ENCODE measurements at regions not wholly inside any gene's neighbourhood (a gene's known extent, or its start where the extent isn't known, plus 50 kb on each side); places are given as distances from the start of the nearest gene placed in this dataset.

DNA sequence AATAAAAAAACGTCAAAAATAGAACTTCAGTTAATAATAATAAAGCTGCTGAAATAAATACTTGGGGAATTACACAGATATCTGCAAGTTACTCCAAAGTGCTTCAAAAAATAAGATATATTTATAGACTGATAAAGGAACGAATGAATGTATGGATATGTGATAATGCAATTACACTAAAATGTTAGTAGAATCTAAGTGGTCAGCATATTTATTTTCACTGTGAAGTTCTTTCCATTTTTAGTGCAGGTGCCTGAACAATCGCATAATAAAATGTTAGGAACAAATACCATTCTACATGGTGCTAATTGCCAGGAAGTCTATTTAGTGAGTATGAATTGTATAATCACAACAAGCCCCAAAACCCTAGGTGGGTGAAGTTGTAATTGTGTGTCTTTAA lies 169.6 kb upstream of the RGPD4 start:
- no peak for DNase-seq
- H3K79me2 ChIP-seq (ENCODE audit: low read depth): no peaks in the 10 kb centered on the region
- POLR2A ChIA-PET (ENCODE audit: unreplicated experiment): no interaction called here

DNA sequence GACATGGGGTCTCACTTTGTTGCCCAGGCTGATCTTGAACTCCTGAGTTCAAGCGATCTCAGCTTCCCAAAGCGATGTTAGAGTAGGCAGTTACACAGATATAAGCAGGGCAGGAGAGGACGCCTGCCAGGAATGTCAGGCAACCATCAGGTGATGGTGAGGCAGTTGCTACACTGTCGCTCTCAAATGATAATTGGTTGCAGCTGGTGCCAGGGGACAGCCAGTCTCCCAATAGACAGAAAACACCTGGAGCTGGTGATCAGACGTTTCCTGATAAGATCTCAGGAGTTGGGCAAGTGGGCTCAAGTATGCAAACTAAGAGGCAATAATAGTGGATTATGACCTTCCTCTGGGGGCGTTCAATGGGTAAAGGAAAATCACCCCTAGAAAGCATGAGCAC lies 163.1 kb upstream of the RGPD4 start:
- DNase-seq: no peak
- BruUV-seq (replicated peaks): no TSS peak
- no peak overlapping the region for H3K4me3 ChIP-seq
- POLR2A ChIA-PET (ENCODE audit: unreplicated experiment): no interaction called here
- no peaks in the 10 kb centered on the region for H3K9me2 ChIP-seq (ENCODE audit: insufficient read depth)
- H3K36me3 ChIP-seq (ENCODE audit: low read depth): no peaks in the 10 kb centered on the region
- no peaks in the 10 kb centered on the region for H3K4me1 ChIP-seq (replicated peaks; ENCODE audit: insufficient read depth)
- TF ChIP-seq CTCF (conservative IDR thresholded peaks at IDR 0.05) (no peak), EZH2 (IDR thresholded peaks at IDR 0.05; ENCODE audit: low read depth) (no peak)
- no peak overlapping the region for H3K4me2 ChIP-seq
- no peaks in the 10 kb centered on the region for H3F3A ChIP-seq (ENCODE audit: insufficient read depth, low read depth)
- CTCF ChIA-PET: no interaction called here
- no peaks in the 10 kb centered on the region for H3K9me3 ChIP-seq (ENCODE audit: insufficient read depth, low read depth)
- no peaks in the 10 kb centered on the region for H3K79me2 ChIP-seq (ENCODE audit: low read depth)
- H3K27ac ChIP-seq: no peak overlapping the region
- H4K20me1 ChIP-seq (ENCODE audit: insufficient read depth): no peaks in the 10 kb centered on the region
- no peak overlapping the region for H2AFZ ChIP-seq
- intact Hi-C loops (cut with micrococcal nuclease; ENCODE audit: unreplicated experiment): no loop called here
- H3K27me3 ChIP-seq (ENCODE audit: insufficient read depth, low read depth): no peaks in the 10 kb centered on the region; the same call in 1 of the 2 replicates

More for the DNA sequence above, 169.6 kb upstream of the RGPD4 start:
- H3F3A ChIP-seq (ENCODE audit: insufficient read depth, low read depth): no peaks in the 10 kb centered on the region
- BruUV-seq (replicated peaks): no TSS peak
- TF ChIP-seq CTCF (conservative IDR thresholded peaks at IDR 0.05) (no peak), EZH2 (IDR thresholded peaks at IDR 0.05; ENCODE audit: low read depth) (no peak)
- no peak overlapping the region for H3K4me3 ChIP-seq
- no peak overlapping the region for H3K27ac ChIP-seq
- intact Hi-C loops (cut with micrococcal nuclease; ENCODE audit: unreplicated experiment): no loop called here
- CTCF ChIA-PET: no interaction called here
- no peaks in the 10 kb centered on the region; the same call in 1 of the 2 replicates for H3K27me3 ChIP-seq (ENCODE audit: insufficient read depth, low read depth)
- H3K9me3 ChIP-seq (ENCODE audit: insufficient read depth, low read depth): no peaks in the 10 kb centered on the region
- no peak overlapping the region for H3K4me2 ChIP-seq
- H2AFZ ChIP-seq: no peak overlapping the region
- H3K36me3 ChIP-seq (ENCODE audit: low read depth): no peaks in the 10 kb centered on the region
- H3K4me1 ChIP-seq (replicated peaks; ENCODE audit: insufficient read depth): no peaks in the 10 kb centered on the region
- no peaks in the 10 kb centered on the region for H4K20me1 ChIP-seq (ENCODE audit: insufficient read depth)
- H3K9me2 ChIP-seq (ENCODE audit: insufficient read depth): no peaks in the 10 kb centered on the region

GRCh38 chr2:107669335-107669734 lies 157.4 kb upstream of the RGPD4 start:
- H3F3A ChIP-seq (ENCODE audit: insufficient read depth, low read depth): no peaks in the 10 kb centered on the region
- no peak overlapping the region for H2AFZ ChIP-seq
- POLR2A ChIA-PET (ENCODE audit: unreplicated experiment): no interaction called here
- BruUV-seq (replicated peaks): no TSS peak
- no peaks in the 10 kb centered on the region for H3K9me2 ChIP-seq (ENCODE audit: insufficient read depth)
- no peak overlapping the region for H3K27ac ChIP-seq
- H3K9me3 ChIP-seq (ENCODE audit: insufficient read depth, low read depth): no peaks in the 10 kb centered on the region
- H3K4me2 ChIP-seq: no peak overlapping the region
- no peaks in the 10 kb centered on the region for H4K20me1 ChIP-seq (ENCODE audit: insufficient read depth)
- CTCF ChIA-PET: no interaction called here
- TF ChIP-seq EZH2 (IDR thresholded peaks at IDR 0.05; ENCODE audit: low read depth) (no peak), CTCF (conservative IDR thresholded peaks at IDR 0.05) (no peak)
- intact Hi-C loops (cut with micrococcal nuclease; ENCODE audit: unreplicated experiment): no loop called here
- no peak for DNase-seq
- 0 out of 2 replicates have a peak, but pooled peaks cover 3% of the 10 kb centered on the region for H3K27me3 ChIP-seq (ENCODE audit: insufficient read depth, low read depth)
- H3K4me3 ChIP-seq: no peak overlapping the region
- H3K36me3 ChIP-seq (ENCODE audit: low read depth): no peaks in the 10 kb centered on the region
- no peaks in the 10 kb centered on the region for H3K4me1 ChIP-seq (replicated peaks; ENCODE audit: insufficient read depth)
- no peaks in the 10 kb centered on the region for H3K79me2 ChIP-seq (ENCODE audit: low read depth)
